Erythroblast (primary cell): ENCODE measurements at regions not wholly inside any gene's neighbourhood (a gene's known extent, or its start where the extent isn't known, plus 50 kb on each side); places are given as distances from the start of the nearest gene placed in this dataset.

Experiments
- GATA1 ChIP-seq: IDR thresholded peaks from 2 replicates; pipeline ENCODE4 v1.6.1; 2011; ENCODE audit warnings: low read depth, mild to moderate bottlenecking, control low read depth, low read length, moderate library complexity
- POLR2A ChIP-seq: IDR thresholded peaks from 2 replicates; pipeline ENCODE4 v1.6.1; 2011; ENCODE audit warnings: mild to moderate bottlenecking, low read length

DNA sequence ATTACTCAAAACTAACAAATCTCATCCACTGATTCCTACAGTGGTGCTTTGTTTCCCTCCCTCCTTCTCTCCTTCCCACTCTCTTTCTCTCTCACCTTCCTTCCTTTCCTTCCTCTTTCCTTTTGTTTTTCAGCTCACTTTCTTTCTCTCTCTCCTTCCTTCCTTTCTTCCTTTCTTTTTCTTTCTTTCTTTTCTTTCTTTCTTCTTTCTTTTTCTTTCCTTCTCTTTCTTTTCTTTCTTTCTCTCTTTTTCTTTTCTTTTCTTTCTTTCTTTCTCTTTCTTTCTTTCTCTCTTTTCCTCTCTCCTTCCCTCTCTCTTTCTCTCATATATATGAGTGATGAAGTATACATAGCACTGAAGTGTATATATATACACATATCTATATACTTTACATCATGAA is 241.4 kb downstream of the CENPW start:
- TF ChIP-seq POLR2A (no peak), GATA1 (no peak)
